NCI-H1930 (cell line): ENCODE measurements at regions not wholly inside any gene's neighbourhood (a gene's known extent, or its start where the extent isn't known, plus 50 kb on each side); places are given as distances from the start of the nearest gene placed in this dataset.

ENCODE experiments used
- DNase-seq, 2 experiments: peaks; one replicate each; lab custom pipeline; 2025; lab: John Stamatoyannopoulos, UW

- no peak for DNase-seq
Observed at GRCh38 chr6:22668717-22669116, 99.4 kb downstream of the HDGFL1 start.

DNA sequence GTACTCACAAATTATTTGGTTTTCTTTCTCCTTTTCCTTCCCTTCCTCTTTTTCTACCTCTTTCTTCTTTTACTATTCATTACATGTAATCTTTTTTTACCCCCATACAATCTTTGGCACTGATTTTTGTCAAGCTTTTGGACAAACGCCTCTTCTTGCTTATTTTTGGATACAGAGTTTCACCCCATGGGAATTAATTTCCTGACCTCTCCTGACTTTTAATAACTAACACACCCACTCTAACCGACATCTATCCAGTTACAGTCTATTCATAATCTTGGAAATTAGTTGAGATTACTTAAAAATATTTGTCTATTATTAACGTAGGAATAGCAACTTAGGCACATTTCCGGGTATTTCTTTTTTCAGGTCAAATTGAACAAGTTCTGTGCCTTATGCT lies 101.2 kb downstream of the HDGFL1 start:
- no peak for DNase-seq

GRCh38 chr6:22673474-22673873 lies 104.1 kb downstream of the HDGFL1 start:
- no peak for DNase-seq

DNA sequence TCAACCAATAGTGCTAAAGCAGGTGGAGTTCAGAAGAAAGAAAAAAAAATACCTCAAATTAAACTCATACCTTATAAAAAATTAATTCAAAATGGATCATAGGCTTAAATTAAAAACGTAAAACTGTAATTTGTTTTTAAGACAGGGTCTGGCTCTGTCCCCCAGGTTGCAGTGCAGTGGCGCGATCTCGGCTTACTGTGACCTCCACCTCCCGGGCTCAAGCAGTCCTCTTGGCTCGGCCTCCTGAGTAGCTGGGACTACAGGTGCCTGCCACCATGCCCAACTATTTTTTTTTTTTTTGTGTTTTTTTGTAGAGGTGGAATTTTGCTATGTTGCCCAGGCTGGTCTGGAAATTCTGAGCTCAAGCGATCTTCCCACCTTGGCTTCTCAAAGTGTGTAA lies 111.6 kb downstream of the HDGFL1 start:
- DNase-seq = no peak

- no peak for DNase-seq
Observed at GRCh38 chr6:22681761-22682160, 112.4 kb downstream of the HDGFL1 start.

DNA sequence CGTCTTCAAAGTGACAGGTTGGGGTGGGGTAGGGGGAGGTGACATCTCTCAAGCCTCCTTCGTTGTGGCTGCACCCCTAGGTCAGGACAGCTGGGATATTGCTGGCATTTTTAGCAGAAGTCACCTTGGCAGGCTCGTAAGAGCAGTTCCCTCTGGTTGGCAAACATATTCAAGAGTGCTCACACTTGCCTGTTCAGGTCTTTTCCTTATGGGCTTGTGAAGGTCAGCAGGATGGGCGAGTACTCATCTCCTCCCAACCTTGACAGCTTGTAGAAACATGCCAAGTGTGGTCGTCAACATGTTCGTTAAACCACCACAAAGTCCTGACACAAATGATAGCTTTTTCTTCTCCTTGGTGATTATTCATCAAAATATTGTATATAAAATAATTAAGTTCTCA lies 113.6 kb downstream of the HDGFL1 start:
- no peak for DNase-seq

- DNase-seq = no peak
Observed at GRCh38 chr6:22690446-22690845, 121.1 kb downstream of the HDGFL1 start.

DNA sequence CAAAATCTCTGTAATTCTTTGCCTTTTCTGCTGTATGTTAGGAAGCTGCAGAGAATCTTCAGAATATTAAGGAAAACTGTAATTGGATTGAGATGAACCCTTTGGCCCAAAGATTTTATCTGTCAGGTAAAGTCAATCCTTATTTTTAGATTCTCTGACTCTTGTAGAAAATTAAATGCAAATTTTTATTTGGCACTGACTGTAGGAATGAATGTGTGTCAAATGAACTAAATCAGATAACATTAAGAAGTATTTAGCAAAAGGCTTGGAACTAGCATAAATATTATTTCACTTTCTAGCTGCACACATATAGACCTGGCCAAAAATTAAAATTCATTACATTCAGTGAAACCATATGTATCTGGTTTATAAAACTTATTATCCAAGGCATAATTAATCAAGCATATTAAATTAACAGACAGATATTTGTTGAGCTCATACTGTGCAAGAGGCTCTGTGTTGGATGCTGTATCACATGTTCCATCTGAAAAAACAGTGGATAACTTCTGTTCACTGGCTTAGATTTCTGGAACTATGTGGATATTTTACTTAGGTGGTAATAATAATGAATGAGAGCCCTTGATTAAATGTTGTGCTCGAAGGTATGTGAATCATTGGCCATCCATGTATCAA lies 124.8 kb downstream of the HDGFL1 start:
- DNase-seq = no peak

- peak; percentile 15 to 21 for DNase-seq
Observed at GRCh38 chr6:22696481-22696880, 127.1 kb downstream of the HDGFL1 start.

GRCh38 chr6:22697306-22697705 lies 127.9 kb downstream of the HDGFL1 start:
- no peak for DNase-seq

- no peak for DNase-seq
Observed at GRCh38 chr6:22699151-22699550, 129.8 kb downstream of the HDGFL1 start.

GRCh38 chr6:22706651-22707050 lies 137.3 kb downstream of the HDGFL1 start:
- no peak for DNase-seq

- no peak for DNase-seq
Observed at GRCh38 chr6:22708469-22708868, 139.1 kb downstream of the HDGFL1 start.

- no peak for DNase-seq
Observed at GRCh38 chr6:22709803-22710202, 140.4 kb downstream of the HDGFL1 start.

- DNase-seq = no peak
Observed at GRCh38 chr6:22716721-22717120, 147.4 kb downstream of the HDGFL1 start.

- DNase-seq = peak; percentile 29 to 30
Observed at GRCh38 chr6:22717915-22718314, 148.5 kb downstream of the HDGFL1 start.

DNA sequence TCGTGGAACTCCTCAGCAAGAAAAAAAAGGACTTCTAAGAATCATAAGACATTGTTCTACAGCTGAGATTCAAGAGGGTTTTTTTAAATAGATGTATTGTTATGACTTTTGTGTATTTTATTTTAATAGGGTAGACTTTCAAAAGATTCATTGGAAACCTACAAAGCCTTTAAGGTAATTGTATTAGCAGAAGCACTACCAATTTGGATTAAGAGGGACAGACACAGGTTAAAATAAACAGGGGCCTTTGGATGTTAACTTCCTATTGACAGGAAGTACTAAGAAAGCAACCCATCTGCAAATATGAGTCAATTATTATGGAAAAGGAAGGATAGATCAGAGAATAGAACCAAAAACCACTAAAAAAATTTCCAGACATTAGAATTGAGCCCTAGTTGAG lies 153.5 kb downstream of the HDGFL1 start:
- DNase-seq = no peak

- no peak for DNase-seq
Observed at GRCh38 chr6:22726966-22727365, 157.6 kb downstream of the HDGFL1 start.

GRCh38 chr6:22727710-22728109 lies 158.3 kb downstream of the HDGFL1 start:
- DNase-seq = no peak

DNA sequence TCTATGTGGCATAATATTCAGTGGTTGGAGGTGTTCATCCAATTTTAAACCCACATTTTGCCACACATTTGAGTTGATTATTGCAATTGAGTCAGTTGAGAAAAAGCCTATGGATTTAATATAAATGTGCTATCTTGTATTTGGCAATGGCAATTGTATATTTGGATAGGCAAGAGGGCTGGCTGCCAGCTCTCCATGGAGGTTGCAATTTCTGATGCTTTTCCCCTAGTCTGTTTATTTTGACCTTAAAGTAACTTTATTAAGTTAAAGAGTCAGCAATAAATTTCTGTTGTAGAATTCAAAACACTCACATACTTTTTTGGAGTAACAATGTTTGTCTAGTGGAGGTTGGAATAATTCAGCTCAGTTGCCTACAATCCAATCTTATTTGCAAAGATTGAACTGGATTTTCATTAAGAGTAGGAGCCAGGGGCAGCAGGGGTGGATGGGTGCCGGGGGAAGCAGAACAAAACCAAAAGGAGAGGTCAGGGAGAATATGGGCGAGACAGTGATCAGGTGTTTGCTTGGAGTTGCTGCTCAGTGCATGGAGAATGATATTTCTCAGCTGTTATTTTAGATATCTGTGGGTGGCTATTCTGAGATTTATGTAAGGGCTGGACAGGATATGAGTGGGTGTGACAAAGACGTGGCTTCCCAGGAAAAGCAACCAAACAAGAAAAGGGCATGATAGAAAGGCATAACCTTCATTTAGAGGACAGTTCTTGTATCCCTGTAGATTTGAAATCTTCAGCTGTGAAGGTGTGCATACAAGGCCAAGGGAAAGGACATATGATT lies 163.0 kb downstream of the HDGFL1 start:
- DNase-seq = no peak

GRCh38 chr6:22736740-22737139 lies 167.4 kb downstream of the HDGFL1 start:
- no peak for DNase-seq

GRCh38 chr6:22737331-22737730 lies 168.0 kb downstream of the HDGFL1 start:
- no peak for DNase-seq

DNA sequence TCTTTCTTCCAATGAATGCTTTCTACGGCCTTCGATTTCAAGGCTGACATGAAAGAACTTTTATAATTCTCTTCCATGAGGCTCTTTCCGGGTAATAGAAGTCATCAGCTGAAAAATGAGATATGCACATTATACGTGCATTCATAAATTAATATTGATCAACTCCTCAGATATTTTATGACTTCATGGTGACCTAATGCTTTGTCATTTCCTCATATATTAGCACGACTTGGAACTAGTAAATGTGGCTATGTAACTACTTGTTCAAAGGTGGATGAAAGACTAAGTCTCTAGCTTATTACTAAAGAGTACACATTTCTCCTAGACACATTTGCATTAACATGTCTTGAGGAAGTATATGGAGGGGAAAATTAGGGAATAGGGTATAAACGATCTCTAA lies 168.8 kb downstream of the HDGFL1 start:
- DNase-seq = no peak

DNA sequence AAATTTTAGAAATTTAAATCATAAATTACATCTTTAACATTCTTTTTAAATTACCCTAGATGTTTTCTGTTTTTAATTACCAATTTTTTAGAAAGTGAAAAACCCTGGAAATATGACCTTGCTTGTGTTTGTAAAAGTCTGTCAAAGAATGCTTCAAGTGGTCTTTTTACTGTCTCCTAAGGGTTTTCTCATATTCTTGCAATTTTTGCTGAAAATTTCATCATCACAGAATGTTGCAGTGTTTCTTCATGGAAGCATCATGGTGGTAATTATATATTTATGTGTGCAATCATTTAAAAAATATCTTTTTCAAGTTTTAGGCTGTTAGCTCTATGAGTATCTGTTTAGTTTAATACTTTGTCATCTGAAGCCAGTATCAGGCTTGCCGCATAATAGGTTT lies 178.2 kb downstream of the HDGFL1 start:
- DNase-seq = no peak
